ENCODE measurements at regions not wholly inside any gene's neighbourhood (a gene's known extent, or its start where the extent isn't known, plus 50 kb on each side); places are given as distances from the start of the nearest gene placed in this dataset.
A peak's percentile ranks its signal among the peaks of the same experiment; 100 is the strongest.

GRCh38 chr1:67635055-67635809 lies 49.8 kb upstream of the GADD45A start:
- intact Hi-C loops (cut with DNase I, micrococcal nuclease), result no loop called here
- ChIA-PET CTCF (no interaction called here), POLR2A (no interaction called here)
- peak in 3 of 14 experiments; percentile 3 to 16 (median 6) for DNase-seq
- Histone ChIP-seq H3K27me3 (ENCODE audit: control insufficient read depth in 1 of 2, insufficient read depth in 2 of 2, low read length in 2 of 2) (no peaks in the 10 kb centered on the region), H3K27ac (ENCODE audit: low read depth in 1 of 2, low read length in 2 of 2) (no peak overlapping the region), H3K4me1 (ENCODE audit: insufficient read depth, low read length) (peaks cover 4% of the 10 kb centered on the region), H3K9me3 (ENCODE audit: control insufficient read depth in 1 of 2, insufficient read depth in 1 of 2, low read length in 2 of 2) (no peaks in the 10 kb centered on the region), H3K36me3 (ENCODE audit: insufficient read depth, low read length) (no peaks in the 10 kb centered on the region), H3K4me3 (ENCODE audit: low read length) (no peak overlapping the region)
- H3K9me3 Mint-ChIP-seq, result no peaks in the 10 kb centered on the region
- no peaks in the 10 kb centered on the region for H3K36me3 Mint-ChIP-seq (ENCODE audit: low read depth)
- no peak for TF ChIP-seq CTCF (IDR thresholded peaks at IDR 0.05)
- ATAC-seq (ENCODE audit: poor library complexity), result peak; percentile 48
- no peaks in the 10 kb centered on the region for H3K27me3 Mint-ChIP-seq
- H3K27ac Mint-ChIP-seq, result no peak overlapping the region
- H3K4me3 Mint-ChIP-seq, result no peak overlapping the region
- peaks cover 18% of the 10 kb centered on the region for H3K4me1 Mint-ChIP-seq (ENCODE audit: low read depth)

Measured in CD4-positive, alpha-beta T cell (primary cell).